Mesodermal cell (in vitro differentiated cells): ENCODE measurements at regions not wholly inside any gene's neighbourhood (a gene's known extent, or its start where the extent isn't known, plus 50 kb on each side); places are given as distances from the start of the nearest gene placed in this dataset.

ENCODE experiments used
- H3K27ac ChIP-seq: 2 replicates; pipeline ENCODE4 v1.7.0; 2013; ENCODE audit warnings: mild to moderate bottlenecking, low read depth, low read length, moderate library complexity; ENCODE audit not compliant: severe bottlenecking
- H3K36me3 ChIP-seq: 2 replicates; pipeline ENCODE4 v1.7.1; 2013; ENCODE audit warnings: mild to moderate bottlenecking, low read length, moderate library complexity; ENCODE audit not compliant: control insufficient read depth, insufficient read depth
- H3K4me1 ChIP-seq: one replicate; pipeline ENCODE4 v1.7.1; 2013; ENCODE audit warnings: mild to moderate bottlenecking, low read length; ENCODE audit not compliant: insufficient read depth, control insufficient read depth, poor library complexity, severe bottlenecking
- H3K4me3 ChIP-seq: 2 replicates; pipeline ENCODE4 v1.7.0; 2013; ENCODE audit warnings: low read length, control low read depth, mild to moderate bottlenecking; ENCODE audit not compliant: insufficient read depth, poor library complexity, severe bottlenecking; ENCODE audit errors: extremely low read depth
- H3K9me3 ChIP-seq: 2 replicates; pipeline ENCODE4 v1.7.1; 2013; ENCODE audit warnings: mild to moderate bottlenecking, low read length, moderate library complexity; ENCODE audit not compliant: control insufficient read depth
- WGBS, 2 experiments: methylation state at CpG; one replicate each; pipeline ENCODE4 v1.1.5; 2013; ENCODE audit warnings: missing lambda C conversion rate in 2 of 2; ENCODE audit not compliant: insufficient coverage in 2 of 2; 5-methylcytosine and 5-hydroxymethylcytosine counted together

- WGBS, 2 experiments = 89% methylated on average over 1 of the region's 2 CpGs; no CpG with 5 or more reads in 1 of the 2 experiments
- no peaks in the 10 kb centered on the region for H3K9me3 ChIP-seq
- no peaks in the 10 kb centered on the region for H3K36me3 ChIP-seq
- no peaks in the 10 kb centered on the region for H3K4me1 ChIP-seq
- H3K4me3 ChIP-seq = no peak overlapping the region
- H3K27ac ChIP-seq = no peak overlapping the region
Observed at GRCh38 chr2:40543381-40543780, 91.5 kb upstream of the SLC8A1 start.

- Histone ChIP-seq H3K9me3 (no peaks in the 10 kb centered on the region), H3K27ac (no peak overlapping the region), H3K36me3 (no peaks in the 10 kb centered on the region), H3K4me3 (no peak overlapping the region), H3K4me1 (no peaks in the 10 kb centered on the region)
- 67 to 76% methylated on average over 3 of the region's 3 CpGs for WGBS, 2 experiments
Observed at GRCh38 chr2:40544072-40544471, 92.2 kb upstream of the SLC8A1 start.

GRCh38 chr2:40545645-40546044, 93.8 kb upstream of the SLC8A1 start:
- Histone ChIP-seq H3K27ac (no peak overlapping the region), H3K9me3 (no peaks in the 10 kb centered on the region), H3K4me3 (no peak overlapping the region), H3K36me3 (no peaks in the 10 kb centered on the region), H3K4me1 (no peaks in the 10 kb centered on the region)
- 100% methylated on average over 1 to 3 of the region's 4 CpGs for WGBS, 2 experiments

GRCh38 chr2:40546439-40547191, 94.7 kb upstream of the SLC8A1 start:
- no peaks in the 10 kb centered on the region for H3K9me3 ChIP-seq
- no peak overlapping the region for H3K27ac ChIP-seq
- 79% methylated on average over 2 of the region's 8 CpGs; no CpG with 5 or more reads in 1 of the 2 experiments for WGBS, 2 experiments
- H3K4me3 ChIP-seq = no peak overlapping the region
- H3K36me3 ChIP-seq = no peaks in the 10 kb centered on the region
- H3K4me1 ChIP-seq = no peaks in the 10 kb centered on the region

GRCh38 chr2:40548521-40548920, 96.6 kb upstream of the SLC8A1 start:
- no peak overlapping the region for H3K27ac ChIP-seq
- H3K4me1 ChIP-seq = no peaks in the 10 kb centered on the region
- H3K36me3 ChIP-seq = no peaks in the 10 kb centered on the region
- WGBS, 2 experiments = 80% methylated on average over 1 of the region's 1 CpG; no CpG with 5 or more reads in 1 of the 2 experiments
- H3K9me3 ChIP-seq = no peaks in the 10 kb centered on the region
- no peak overlapping the region for H3K4me3 ChIP-seq

GRCh38 chr2:40550085-40550484, 98.2 kb upstream of the SLC8A1 start:
- Histone ChIP-seq H3K4me1 (no peaks in the 10 kb centered on the region), H3K9me3 (no peaks in the 10 kb centered on the region), H3K27ac (no peak overlapping the region), H3K36me3 (no peaks in the 10 kb centered on the region), H3K4me3 (no peak overlapping the region)
- 88% methylated on average over 1 of the region's 1 CpG; no CpG with 5 or more reads in 1 of the 2 experiments for WGBS, 2 experiments

GRCh38 chr2:40551081-40551480, 99.2 kb upstream of the SLC8A1 start:
- H3K9me3 ChIP-seq = no peaks in the 10 kb centered on the region
- no peaks in the 10 kb centered on the region for H3K36me3 ChIP-seq
- H3K4me1 ChIP-seq = no peaks in the 10 kb centered on the region
- H3K27ac ChIP-seq = no peak overlapping the region
- no peak overlapping the region for H3K4me3 ChIP-seq
- no CpG with 5 or more reads among the region's 3 CpGs for WGBS, 2 experiments

GRCh38 chr2:40554665-40555294, 102.9 kb upstream of the SLC8A1 start:
- WGBS, 2 experiments = 66 to 69% methylated on average over 3 to 4 of the region's 5 CpGs
- Histone ChIP-seq H3K36me3 (no peaks in the 10 kb centered on the region), H3K4me3 (no peak overlapping the region), H3K4me1 (no peaks in the 10 kb centered on the region), H3K9me3 (no peaks in the 10 kb centered on the region), H3K27ac (no peak overlapping the region)

- H3K9me3 ChIP-seq = no peaks in the 10 kb centered on the region
- 38 to 43% methylated on average over 2 of the region's 2 CpGs for WGBS, 2 experiments
Observed at GRCh38 chr2:40556293-40556692, 104.4 kb upstream of the SLC8A1 start.

GRCh38 chr2:40556739-40557138, 104.8 kb upstream of the SLC8A1 start:
- WGBS, 2 experiments = 100% methylated on average over 2 of the region's 6 CpGs; no CpG with 5 or more reads in 1 of the 2 experiments
- Histone ChIP-seq H3K4me3 (no peak overlapping the region), H3K36me3 (no peaks in the 10 kb centered on the region), H3K9me3 (no peaks in the 10 kb centered on the region), H3K27ac (no peak overlapping the region), H3K4me1 (no peaks in the 10 kb centered on the region)

More at GRCh38 chr2:40556293-40556692, 104.4 kb upstream of the SLC8A1 start:
- H3K36me3 ChIP-seq = no peaks in the 10 kb centered on the region
- no peaks in the 10 kb centered on the region for H3K4me1 ChIP-seq
- no peak overlapping the region for H3K4me3 ChIP-seq
- H3K27ac ChIP-seq = no peak overlapping the region

- Histone ChIP-seq H3K36me3 (no peaks in the 10 kb centered on the region), H3K4me1 (no peaks in the 10 kb centered on the region), H3K4me3 (no peak overlapping the region), H3K27ac (no peak overlapping the region), H3K9me3 (no peaks in the 10 kb centered on the region)
- 83 to 96% methylated on average over 4 to 5 of the region's 6 CpGs for WGBS, 2 experiments
Observed at GRCh38 chr2:40558761-40559160, 106.9 kb upstream of the SLC8A1 start.
